ENCODE measurements at regions not wholly inside any gene's neighbourhood (a gene's known extent, or its start where the extent isn't known, plus 50 kb on each side); places are given as distances from the start of the nearest gene placed in this dataset.

- H3K36me3 ChIP-seq (ENCODE audit: control insufficient read depth, insufficient read depth, low read length): no peaks in the 10 kb centered on the region
- intact Hi-C loops (cut with micrococcal nuclease; ENCODE audit: unreplicated experiment): no loop called here
- H3K27ac ChIP-seq (ENCODE audit: low read length): peak overlapping the region; percentile 6
- H3K4me1 ChIP-seq (ENCODE audit: control insufficient read depth, insufficient read depth, low read length): peaks cover 26% of the 10 kb centered on the region
- POLR2A ChIA-PET: interaction anchor here (0.7 kb wide), 1 partner anchor 550 kb away, joined by 7 read pairs; no protein-coding TSS in a partner anchor
- in situ Hi-C loops (cut with HindIII; ENCODE audit: low pct_unique_long_range_greater_than_20kb, low sequenced_read_pairs): no loop called here
- DNase-seq (ENCODE audit: low read depth, low spot score) (no peak), ATAC-seq (peak; percentile 70; the same call in 1 of the 2 replicates)
- BruUV-seq (replicated peaks): no TSS peak
- H3K27me3 ChIP-seq (ENCODE audit: control insufficient read depth, insufficient read depth, low read length): no peaks in the 10 kb centered on the region
- H3K4me3 ChIP-seq (ENCODE audit: low read depth in 2 of 2, low read length in 2 of 2): no peak overlapping the region
- CTCF ChIA-PET: interaction anchor here (0.6 kb wide), 1 partner anchor 14 kb away, joined by 4 read pairs; no protein-coding TSS in a partner anchor
- TF ChIP-seq TCF7L2 (IDR thresholded peaks at IDR 0.05; ENCODE audit: low read depth, low read length) (no peak), POLR2AphosphoS5 (IDR thresholded peaks at IDR 0.05; ENCODE audit: low read depth, low read length) (no peak)
- no peaks in the 10 kb centered on the region for H3K9me3 ChIP-seq (ENCODE audit: control insufficient read depth, insufficient read depth, low read depth, low read length)
These were observed 593.8 kb upstream of the DIPK2B start for GRCh38 chrX:45794323-45794994.

GRCh38 chrX:45788941-45789348 lies 588.3 kb upstream of the DIPK2B start:
- POLR2A ChIA-PET: no interaction called here

More at GRCh38 chrX:45788941-45789348, 588.3 kb upstream of the DIPK2B start:
- CTCF ChIA-PET: interaction anchor here (0.6 kb wide), 1 partner anchor 24 kb away, joined by 4 read pairs; no protein-coding TSS in a partner anchor
- no TSS peak for BruUV-seq (replicated peaks)
- ATAC-seq (no peak), DNase-seq (ENCODE audit: low read depth, low spot score) (no peak)
- peak overlapping the region; percentile 7; the same call in 1 of the 2 replicates for H3K27ac ChIP-seq (ENCODE audit: low read length)
- H3K4me3 ChIP-seq (ENCODE audit: low read depth in 2 of 2, low read length in 2 of 2): no peak overlapping the region
- H3K4me1 ChIP-seq (ENCODE audit: control insufficient read depth, insufficient read depth, low read length): no peaks in the 10 kb centered on the region; the same call in none of the 2 replicates
- H3K36me3 ChIP-seq (ENCODE audit: control insufficient read depth, insufficient read depth, low read length): no peaks in the 10 kb centered on the region
- intact Hi-C loops (cut with micrococcal nuclease; ENCODE audit: unreplicated experiment) (no loop called here), in situ Hi-C loops (cut with HindIII; ENCODE audit: low pct_unique_long_range_greater_than_20kb, low sequenced_read_pairs) (no loop called here)
- no peaks in the 10 kb centered on the region for H3K9me3 ChIP-seq (ENCODE audit: control insufficient read depth, insufficient read depth, low read depth, low read length)
- H3K27me3 ChIP-seq (ENCODE audit: control insufficient read depth, insufficient read depth, low read length): no peaks in the 10 kb centered on the region
- TF ChIP-seq, protein P1, sequence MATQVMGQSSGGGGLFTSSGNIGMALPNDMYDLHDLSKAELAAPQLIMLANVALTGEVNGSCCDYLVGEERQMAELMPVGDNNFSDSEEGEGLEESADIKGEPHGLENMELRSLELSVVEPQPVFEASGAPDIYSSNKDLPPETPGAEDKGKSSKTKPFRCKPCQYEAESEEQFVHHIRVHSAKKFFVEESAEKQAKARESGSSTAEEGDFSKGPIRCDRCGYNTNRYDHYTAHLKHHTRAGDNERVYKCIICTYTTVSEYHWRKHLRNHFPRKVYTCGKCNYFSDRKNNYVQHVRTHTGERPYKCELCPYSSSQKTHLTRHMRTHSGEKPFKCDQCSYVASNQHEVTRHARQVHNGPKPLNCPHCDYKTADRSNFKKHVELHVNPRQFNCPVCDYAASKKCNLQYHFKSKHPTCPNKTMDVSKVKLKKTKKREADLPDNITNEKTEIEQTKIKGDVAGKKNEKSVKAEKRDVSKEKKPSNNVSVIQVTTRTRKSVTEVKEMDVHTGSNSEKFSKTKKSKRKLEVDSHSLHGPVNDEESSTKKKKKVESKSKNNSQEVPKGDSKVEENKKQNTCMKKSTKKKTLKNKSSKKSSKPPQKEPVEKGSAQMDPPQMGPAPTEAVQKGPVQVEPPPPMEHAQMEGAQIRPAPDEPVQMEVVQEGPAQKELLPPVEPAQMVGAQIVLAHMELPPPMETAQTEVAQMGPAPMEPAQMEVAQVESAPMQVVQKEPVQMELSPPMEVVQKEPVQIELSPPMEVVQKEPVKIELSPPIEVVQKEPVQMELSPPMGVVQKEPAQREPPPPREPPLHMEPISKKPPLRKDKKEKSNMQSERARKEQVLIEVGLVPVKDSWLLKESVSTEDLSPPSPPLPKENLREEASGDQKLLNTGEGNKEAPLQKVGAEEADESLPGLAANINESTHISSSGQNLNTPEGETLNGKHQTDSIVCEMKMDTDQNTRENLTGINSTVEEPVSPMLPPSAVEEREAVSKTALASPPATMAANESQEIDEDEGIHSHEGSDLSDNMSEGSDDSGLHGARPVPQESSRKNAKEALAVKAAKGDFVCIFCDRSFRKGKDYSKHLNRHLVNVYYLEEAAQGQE (IDR thresholded peaks at IDR 0.05; ENCODE audit: insufficient read depth in 1 of 2, low read depth in 2 of 2, low read length in 1 of 2): no peak
- no peak for TF ChIP-seq TCF7L2 (IDR thresholded peaks at IDR 0.05; ENCODE audit: low read depth, low read length)
- no peak for TF ChIP-seq CTCF (IDR thresholded peaks at IDR 0.05)
- no peak for TF ChIP-seq POLR2AphosphoS5 (IDR thresholded peaks at IDR 0.05; ENCODE audit: low read depth, low read length)
- TF ChIP-seq SIN3A (IDR thresholded peaks at IDR 0.05; ENCODE audit: borderline replicate concordance, insufficient read depth, low read depth, low read length): no peak

Measured in Panc1 (cell line).